CD8-positive, alpha-beta memory T cell (primary cell): ENCODE measurements at regions not wholly inside any gene's neighbourhood (a gene's known extent, or its start where the extent isn't known, plus 50 kb on each side); places are given as distances from the start of the nearest gene placed in this dataset.
A peak's percentile ranks its signal among the peaks of the same experiment; 100 is the strongest.

Source experiments
- CTCF ChIA-PET: fragments of 350-600 bp; sonication (Branson Sonifier 250); formaldehyde crosslinking; loops from one replicate; lab custom pipeline; 2021; ENCODE audit warnings: antibody characterized with exemption; lab: Charles Lee
- POLR2A ChIA-PET: fragments of 350-600 bp; sonication (Branson Sonifier 250); formaldehyde crosslinking; loops from one replicate; lab custom pipeline; 2021; ENCODE audit warnings: antibody characterized with exemption; lab: Charles Lee
- DNase-seq, 5 donors: peaks; one replicate each; pipeline versions ENCODE4 v3.0.0 to v3.0.0-alpha.2; 2020 to 2022; ENCODE audit warnings: mixed read lengths in 1 of 5
- H3K27ac ChIP-seq: one replicate; pipeline ENCODE4 v1.7.0; 2013; ENCODE audit warnings: low read depth, mild to moderate bottlenecking, low read length, moderate library complexity
- H3K27me3 ChIP-seq: 2 replicates; pipeline ENCODE4 v1.7.0; 2013; ENCODE audit warnings: low read length, mild to moderate bottlenecking; ENCODE audit not compliant: insufficient read depth, poor library complexity, severe bottlenecking
- H3K36me3 ChIP-seq: 2 replicates; pipeline ENCODE4 v1.7.0; 2013; ENCODE audit warnings: mild to moderate bottlenecking, low read length, moderate library complexity; ENCODE audit not compliant: insufficient read depth
- H3K4me1 ChIP-seq: 2 replicates; pipeline ENCODE4 v1.7.0; 2013; ENCODE audit warnings: mild to moderate bottlenecking, low read length, moderate library complexity; ENCODE audit not compliant: insufficient read depth
- H3K4me3 ChIP-seq: 2 replicates; pipeline ENCODE4 v1.7.0; 2013; ENCODE audit warnings: mild to moderate bottlenecking, low read length
- H3K9me3 ChIP-seq: 2 replicates; pipeline ENCODE4 v1.7.0; 2013; ENCODE audit warnings: mild to moderate bottlenecking, low read length
- H3K27ac Mint-ChIP-seq, 8 donors: one replicate each; pipeline ENCODE4 v1.8.0; 2020 to 2021; ENCODE audit warnings: mixed read lengths in 8 of 8, mild to moderate bottlenecking in 6 of 8, inconsistent platforms in 3 of 8, moderate library complexity in 3 of 8
- H3K27me3 Mint-ChIP-seq, 2 donors: one replicate each; pipeline ENCODE4 v1.8.0; 2020 to 2021; ENCODE audit warnings: mixed read lengths in 2 of 2, mild to moderate bottlenecking in 1 of 2, moderate library complexity in 1 of 2
- H3K36me3 Mint-ChIP-seq, 3 donors: one replicate each; pipeline ENCODE4 v1.8.0; 2020 to 2021; ENCODE audit warnings: mixed read lengths in 3 of 3, inconsistent platforms in 1 of 3, mild to moderate bottlenecking in 1 of 3
- H3K4me1 Mint-ChIP-seq, 3 donors: one replicate each; pipeline ENCODE4 v1.8.0; 2020 to 2021; ENCODE audit warnings: mixed read lengths in 3 of 3, inconsistent platforms in 1 of 3, mild to moderate bottlenecking in 1 of 3
- H3K4me3 Mint-ChIP-seq, 7 donors: one replicate each; pipeline ENCODE4 v1.8.0; 2020 to 2021; ENCODE audit warnings: mixed read lengths in 7 of 7, mild to moderate bottlenecking in 6 of 7, moderate library complexity in 4 of 7, inconsistent platforms in 2 of 7
- H3K9me3 Mint-ChIP-seq, 5 donors: one replicate each; pipeline ENCODE4 v1.8.0; 2020 to 2022; ENCODE audit warnings: mixed read lengths in 5 of 5, mild to moderate bottlenecking in 3 of 5, moderate library complexity in 2 of 5, inconsistent platforms in 1 of 5

DNA sequence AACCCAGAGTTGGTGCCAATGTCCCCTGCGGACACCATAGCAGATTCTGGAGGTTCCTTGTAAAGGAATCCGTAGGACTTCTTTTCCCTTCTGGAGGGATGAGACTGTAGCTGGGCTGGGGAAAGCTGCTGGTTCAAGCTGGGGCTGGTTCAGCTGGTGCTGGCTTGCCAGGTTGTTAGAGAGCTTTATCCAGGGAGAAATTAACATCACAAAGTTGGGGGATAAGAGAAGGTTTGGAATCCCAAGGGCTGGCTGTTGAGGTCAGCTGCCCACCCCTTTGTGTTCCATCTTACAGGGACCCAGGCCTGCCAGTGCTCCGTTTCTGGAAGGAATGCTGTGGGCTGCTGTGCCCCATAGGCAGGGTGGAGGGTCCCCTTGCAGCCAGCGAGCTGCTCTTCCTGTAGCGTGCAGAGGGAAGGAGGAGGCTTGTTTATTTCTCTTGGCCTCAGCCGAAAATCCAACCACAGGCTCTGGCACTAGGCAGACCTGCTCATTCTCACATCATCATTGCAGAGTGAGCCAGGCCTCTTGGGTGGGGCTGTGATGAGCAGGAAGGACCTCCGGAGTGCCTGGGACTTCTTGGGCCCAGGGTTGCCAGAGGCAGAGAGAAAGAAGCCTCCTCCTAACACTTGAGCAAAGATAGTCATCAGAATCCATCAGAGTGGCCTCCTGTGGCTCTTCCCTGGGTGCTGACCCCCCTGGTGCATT is 251.1 kb downstream of the SEC14L1 start:
- Mint-ChIP-seq H3K27me3 (no peaks in the 10 kb centered on the region), H3K4me1 (peaks cover 74 to 89% (median 79%) of the 10 kb centered on the region in 3 donors), H3K9me3 (no peaks in the 10 kb centered on the region), H3K27ac (peak overlapping the region; percentile 76 to 96 (median 84)), H3K4me3 (peak overlapping the region; percentile 20 to 76 (median 62)), H3K36me3 (peaks cover 0 to 26% (median 9%) of the 10 kb centered on the region in 3 donors)
- Histone ChIP-seq H3K4me1 (peaks cover 72% of the 10 kb centered on the region), H3K27me3 (no peaks in the 10 kb centered on the region), H3K9me3 (no peaks in the 10 kb centered on the region), H3K4me3 (no peak overlapping the region), H3K27ac (peak overlapping the region; percentile 3), H3K36me3 (no peaks in the 10 kb centered on the region)
- ChIA-PET POLR2A (interaction anchor here (0.8 to 4.2 kb wide), 9 partner anchors 8 to 71 kb away, joined by 3 to 35 read pairs (median 4); no protein-coding TSS in a partner anchor), CTCF (interaction anchor here (1.2 to 8.5 kb wide), 7 partner anchors 10 to 103 kb away, joined by 5 to 113 read pairs (median 12); no protein-coding TSS in a partner anchor)
- DNase-seq = peak in 2 of 5 donors; percentile 26 to 63

DNA sequence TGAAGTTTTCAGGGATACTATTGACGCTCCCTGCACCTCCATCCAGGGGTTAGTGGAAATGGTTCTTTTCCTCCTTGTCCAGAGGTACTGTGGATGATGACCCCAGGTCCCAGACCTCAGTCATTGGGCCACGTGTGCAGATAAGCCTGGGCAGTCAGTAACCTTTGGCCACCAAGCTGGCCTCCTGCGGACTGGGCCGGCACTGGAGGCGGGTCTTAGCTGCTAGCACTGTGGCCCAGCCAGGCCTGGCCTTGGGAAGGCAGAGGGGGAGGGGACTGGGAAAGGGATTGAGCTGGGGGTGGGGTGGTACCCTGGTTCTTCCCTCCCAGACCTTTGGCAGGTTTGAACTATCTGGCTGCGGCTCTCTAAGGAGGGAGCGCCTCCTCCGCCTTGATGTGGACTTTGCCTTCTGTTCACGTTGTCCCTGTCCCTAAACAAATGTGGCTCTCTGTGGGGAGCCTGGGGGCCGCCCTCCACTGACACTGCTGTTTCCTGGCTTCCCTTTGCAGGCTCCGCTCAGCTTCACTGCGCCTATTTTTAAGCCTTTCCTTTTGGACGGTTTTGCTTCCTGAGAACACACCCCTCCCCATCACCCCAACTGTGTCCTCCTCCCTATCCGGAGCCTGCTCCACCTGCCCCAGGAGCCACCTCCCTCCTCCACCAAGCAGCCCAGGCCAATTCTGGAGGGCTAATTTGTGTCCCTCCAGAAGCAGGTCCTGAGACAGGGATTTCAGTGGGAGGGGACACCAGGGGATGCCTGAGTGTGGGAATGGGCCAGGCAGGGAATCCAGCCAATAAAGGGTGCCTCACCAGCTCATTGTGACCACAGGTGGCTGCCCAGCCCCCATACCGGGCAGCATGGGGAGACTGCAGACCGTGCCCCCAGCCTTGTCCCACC is 251.9 kb downstream of the SEC14L1 start:
- ChIA-PET CTCF (interaction anchor here (1.0 to 8.5 kb wide), 9 partner anchors 9 to 102 kb away, joined by 3 to 113 read pairs (median 9); no protein-coding TSS in a partner anchor), POLR2A (interaction anchor here (0.8 to 4.2 kb wide), 7 partner anchors 11 to 60 kb away, joined by 3 to 35 read pairs (median 5); no protein-coding TSS in a partner anchor)
- Mint-ChIP-seq H3K4me3 (peak overlapping the region in 5 of 7 donors; percentile 30 to 76 (median 67)), H3K9me3 (no peaks in the 10 kb centered on the region), H3K27ac (peak overlapping the region in 7 of 8 donors; percentile 79 to 96 (median 86)), H3K36me3 (peaks cover 0 to 29% (median 6%) of the 10 kb centered on the region in 3 donors), H3K4me1 (peaks cover 72 to 89% (median 79%) of the 10 kb centered on the region in 3 donors), H3K27me3 (no peaks in the 10 kb centered on the region)
- Histone ChIP-seq H3K4me3 (no peak overlapping the region), H3K27me3 (no peaks in the 10 kb centered on the region), H3K9me3 (no peaks in the 10 kb centered on the region), H3K36me3 (no peaks in the 10 kb centered on the region), H3K27ac (peak overlapping the region; percentile 3), H3K4me1 (peaks cover 65% of the 10 kb centered on the region)
- DNase-seq = no peak

DNA sequence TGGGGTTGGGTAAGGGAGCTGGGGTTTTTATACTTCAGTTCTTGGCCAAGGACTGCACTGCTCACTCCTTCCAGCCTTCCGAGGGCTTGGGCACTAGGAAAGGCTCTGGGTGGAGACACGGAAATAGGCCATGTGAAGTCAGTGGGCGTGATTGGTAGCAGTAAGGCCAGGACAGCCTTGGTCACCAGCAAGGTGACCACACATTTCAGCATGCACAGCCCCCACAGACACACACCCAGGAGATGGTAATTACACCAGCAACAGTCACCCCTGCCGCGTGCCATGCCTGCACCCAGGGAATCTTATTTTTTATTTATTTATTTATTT is 252.5 kb downstream of the SEC14L1 start:
- peaks cover 62% of the 10 kb centered on the region for H3K4me1 ChIP-seq
- peaks cover 74 to 92% (median 82%) of the 10 kb centered on the region in 3 donors for H3K4me1 Mint-ChIP-seq
- H3K36me3 ChIP-seq = no peaks in the 10 kb centered on the region
- ChIA-PET POLR2A (interaction anchor here (0.9 kb wide), 1 partner anchor 12 kb away, joined by 4 read pairs; no protein-coding TSS in a partner anchor), CTCF (interaction anchor here (1.0 to 8.5 kb wide), 4 partner anchors 8 to 18 kb away, joined by 3 to 113 read pairs (median 23); no protein-coding TSS in a partner anchor)
- H3K27ac Mint-ChIP-seq = peak overlapping the region in 7 of 8 donors; percentile 17 to 96 (median 79)
- no peak overlapping the region for H3K27ac ChIP-seq
- no peak for DNase-seq
- H3K27me3 ChIP-seq = no peaks in the 10 kb centered on the region
- H3K4me3 Mint-ChIP-seq = peak overlapping the region in 1 of 7 donors; percentile 42
- no peaks in the 10 kb centered on the region for H3K27me3 Mint-ChIP-seq
- no peak overlapping the region for H3K4me3 ChIP-seq
- no peaks in the 10 kb centered on the region for H3K9me3 Mint-ChIP-seq
- peaks cover 0 to 30% (median 6%) of the 10 kb centered on the region in 3 donors for H3K36me3 Mint-ChIP-seq
- H3K9me3 ChIP-seq = no peaks in the 10 kb centered on the region

DNA sequence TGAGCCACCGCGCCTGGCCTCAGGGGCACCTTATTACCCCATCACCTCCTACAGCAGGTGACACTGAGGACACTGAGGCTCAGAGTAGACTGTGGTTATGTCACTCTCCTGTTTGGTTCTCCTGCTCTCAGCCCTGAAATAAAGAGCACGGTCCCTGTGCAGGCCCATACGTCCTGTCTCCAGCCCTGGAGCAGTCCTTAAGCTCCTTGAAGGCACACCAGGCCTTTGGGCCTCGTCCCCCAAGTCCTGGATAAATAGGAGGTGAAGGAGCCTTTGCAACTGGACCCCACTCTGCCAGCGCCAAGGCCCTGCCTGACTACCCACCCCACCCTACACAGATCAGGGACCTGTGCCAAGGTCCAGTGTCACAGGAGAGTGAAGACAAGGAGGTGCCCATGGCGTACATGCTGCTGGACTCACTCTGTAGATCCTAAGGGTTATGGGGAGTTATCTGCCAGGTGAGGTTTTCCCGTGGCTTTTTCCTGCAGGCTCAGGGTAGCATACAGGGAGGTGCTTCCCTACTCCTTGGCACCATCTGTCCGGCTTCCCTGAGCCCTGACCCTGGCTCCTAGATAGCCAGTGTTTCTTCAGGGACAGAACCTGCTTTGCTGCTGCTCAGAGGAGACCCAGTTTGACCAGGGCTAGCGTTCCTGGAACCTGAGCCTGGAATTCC is 253.2 kb downstream of the SEC14L1 start:
- CTCF ChIA-PET = interaction anchor here (6.2 to 8.5 kb wide), 2 partner anchors 8 to 18 kb away, joined by 43 to 113 read pairs; no protein-coding TSS in a partner anchor
- Histone ChIP-seq H3K4me1 (peaks cover 56% of the 10 kb centered on the region), H3K36me3 (no peaks in the 10 kb centered on the region), H3K27ac (no peak overlapping the region), H3K9me3 (no peaks in the 10 kb centered on the region), H3K4me3 (no peak overlapping the region), H3K27me3 (no peaks in the 10 kb centered on the region)
- H3K4me1 Mint-ChIP-seq = peaks cover 73 to 92% (median 83%) of the 10 kb centered on the region in 3 donors
- H3K36me3 Mint-ChIP-seq = peaks cover 0 to 31% (median 6%) of the 10 kb centered on the region in 3 donors
- DNase-seq = no peak
- POLR2A ChIA-PET = interaction anchor here (0.9 kb wide), 1 partner anchor 11 kb away, joined by 4 read pairs; no protein-coding TSS in a partner anchor
- no peaks in the 10 kb centered on the region for H3K9me3 Mint-ChIP-seq
- H3K27ac Mint-ChIP-seq = peak overlapping the region in 5 of 8 donors; percentile 8 to 86 (median 19)
- peak overlapping the region in 1 of 7 donors; percentile 42 for H3K4me3 Mint-ChIP-seq
- H3K27me3 Mint-ChIP-seq = no peaks in the 10 kb centered on the region

DNA sequence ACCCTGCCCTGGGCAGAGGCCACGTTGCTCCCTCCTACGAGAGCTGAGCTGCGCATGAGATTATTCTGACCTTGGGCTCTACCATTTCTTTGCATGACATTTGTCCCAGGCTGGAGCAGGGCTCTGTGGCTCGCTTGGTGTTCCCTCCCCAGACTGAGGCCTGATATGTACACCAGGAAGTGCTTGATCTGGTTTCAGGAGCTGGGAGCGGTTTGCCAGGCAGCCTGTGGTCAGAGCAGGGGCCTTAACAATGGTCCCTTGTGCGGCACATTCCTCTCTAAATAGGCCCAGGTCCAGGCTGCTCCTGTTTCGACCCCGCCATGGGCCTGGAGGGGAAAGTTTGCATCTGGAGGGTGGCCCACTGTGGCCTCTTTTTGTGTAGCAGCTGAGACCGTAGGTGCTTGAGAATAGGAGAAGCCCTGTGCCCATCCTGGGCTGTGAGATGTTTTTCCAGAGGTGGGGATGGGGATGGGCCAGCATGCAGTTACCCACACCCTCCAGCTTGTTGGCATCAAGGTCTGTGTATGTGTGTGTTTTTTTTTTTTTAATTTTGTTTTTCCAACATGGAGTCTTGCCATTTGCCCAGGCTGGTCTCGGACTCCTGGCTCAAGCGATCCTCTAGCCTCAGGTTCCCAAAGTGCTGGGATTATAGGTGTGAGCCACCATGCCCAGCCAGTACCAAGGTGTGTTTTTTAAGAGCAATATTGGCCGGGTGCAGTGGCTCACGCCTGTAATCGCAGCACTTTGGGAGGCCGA is 253.9 kb downstream of the SEC14L1 start:
- POLR2A ChIA-PET = no interaction called here
- H3K27ac Mint-ChIP-seq = peak overlapping the region in 2 of 8 donors; percentile 73 to 86
- peak overlapping the region in 1 of 7 donors; percentile 18 for H3K4me3 Mint-ChIP-seq
- H3K27me3 Mint-ChIP-seq = no peaks in the 10 kb centered on the region
- peaks cover 0 to 31% (median 6%) of the 10 kb centered on the region in 3 donors for H3K36me3 Mint-ChIP-seq
- Histone ChIP-seq H3K36me3 (no peaks in the 10 kb centered on the region), H3K4me1 (peaks cover 56% of the 10 kb centered on the region), H3K4me3 (no peak overlapping the region), H3K27ac (no peak overlapping the region), H3K9me3 (no peaks in the 10 kb centered on the region), H3K27me3 (no peaks in the 10 kb centered on the region)
- H3K9me3 Mint-ChIP-seq = no peaks in the 10 kb centered on the region
- H3K4me1 Mint-ChIP-seq = peaks cover 74 to 92% (median 83%) of the 10 kb centered on the region in 3 donors
- no peak for DNase-seq
- CTCF ChIA-PET = interaction anchor here (8.5 kb wide), 1 partner anchor 7 kb away, joined by 113 read pairs; no protein-coding TSS in a partner anchor

DNA sequence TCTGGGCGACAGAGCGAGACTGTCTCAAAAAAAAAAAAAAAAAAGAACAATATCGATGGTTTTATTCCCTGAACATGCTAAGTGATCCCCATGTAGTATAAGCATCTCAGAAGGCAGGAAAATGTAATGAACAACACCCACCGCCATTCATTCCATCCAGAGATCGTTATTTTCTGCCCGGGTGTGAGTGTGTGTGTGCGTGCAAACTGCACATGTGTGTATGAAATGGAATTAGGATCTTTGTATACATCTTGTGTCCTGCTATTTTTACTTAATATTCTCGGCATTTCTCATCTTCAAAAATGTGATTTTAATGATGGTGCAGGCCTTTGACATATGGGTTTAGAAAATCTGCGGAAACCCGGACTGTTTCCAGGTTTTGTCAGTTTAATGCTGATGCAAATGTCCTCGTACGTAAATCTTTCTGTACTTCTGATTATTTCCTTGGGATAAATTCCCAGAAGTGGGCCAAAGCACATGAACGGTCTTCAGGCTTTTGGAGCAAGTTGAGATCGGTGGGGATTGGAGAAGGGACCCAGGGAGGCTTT is 254.8 kb downstream of the SEC14L1 start:
- Histone ChIP-seq H3K4me1 (peaks cover 58% of the 10 kb centered on the region), H3K4me3 (no peak overlapping the region), H3K9me3 (no peaks in the 10 kb centered on the region), H3K36me3 (no peaks in the 10 kb centered on the region), H3K27ac (no peak overlapping the region), H3K27me3 (no peaks in the 10 kb centered on the region)
- no peak overlapping the region for H3K4me3 Mint-ChIP-seq
- DNase-seq = no peak
- H3K4me1 Mint-ChIP-seq = peaks cover 78 to 95% (median 88%) of the 10 kb centered on the region in 3 donors
- H3K9me3 Mint-ChIP-seq = no peaks in the 10 kb centered on the region
- CTCF ChIA-PET = no interaction called here
- H3K27ac Mint-ChIP-seq = peak overlapping the region in 7 of 8 donors; percentile 20 to 86 (median 72)
- no peaks in the 10 kb centered on the region for H3K27me3 Mint-ChIP-seq
- POLR2A ChIA-PET = no interaction called here
- H3K36me3 Mint-ChIP-seq = peaks cover 0 to 37% (median 6%) of the 10 kb centered on the region in 3 donors
